ENCODE measurements at regions not wholly inside any gene's neighbourhood (a gene's known extent, or its start where the extent isn't known, plus 50 kb on each side); places are given as distances from the start of the nearest gene placed in this dataset.

DNA sequence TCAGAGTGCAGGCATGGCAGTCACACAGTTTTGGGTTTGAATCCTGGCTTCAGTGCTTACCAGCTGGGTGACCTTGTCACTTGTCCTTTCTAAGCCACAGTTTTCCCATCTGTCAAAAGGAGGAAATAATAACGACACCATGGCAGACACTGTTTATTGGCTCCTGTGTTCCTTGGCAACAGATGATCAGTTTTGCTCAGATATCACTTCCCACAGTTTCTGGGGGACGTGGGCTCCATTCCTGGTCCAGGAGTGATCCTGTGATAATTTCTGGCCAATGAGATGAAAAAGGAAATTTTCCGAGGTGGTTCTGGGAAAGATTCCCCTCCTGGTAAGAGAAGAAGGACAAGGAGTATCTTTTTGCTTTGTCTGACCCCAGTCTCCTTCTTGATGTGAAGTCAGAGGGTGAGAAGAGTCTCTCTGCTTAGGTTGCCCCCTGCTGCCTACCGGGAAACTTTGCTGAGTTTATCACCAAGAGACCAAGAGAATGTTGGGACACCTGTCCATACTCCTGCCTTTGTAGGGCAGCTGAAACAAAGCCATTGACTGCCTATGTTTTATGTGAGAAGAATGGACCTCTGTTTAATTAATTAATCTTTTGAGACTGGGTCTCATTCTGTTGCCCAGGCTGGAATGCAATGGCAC lies 178.9 kb upstream of the NRXN3 start:
- POLR2A ChIA-PET = no interaction called here
- CTCF ChIA-PET = interaction anchor here (1.2 kb wide), 1 partner anchor 129 kb away, joined by 3 read pairs; no protein-coding TSS in a partner anchor
- no peak overlapping the region for H3K4me3 ChIP-seq
- no peaks in the 10 kb centered on the region for H3K4me1 ChIP-seq
- H3K9me3 ChIP-seq = no peaks in the 10 kb centered on the region
- H3K4me2 ChIP-seq = no peak overlapping the region
- ATAC-seq (peak in 1 of 2 experiments; percentile 77; a peak in 3 of 6 replicates), FAIRE-seq (no peak), DNase-seq (ENCODE audit: low read depth in 1 of 2, low spot score in 1 of 2) (peak in 1 of 2 experiments; percentile 17)
- no peak overlapping the region for H3K27ac ChIP-seq
- peak; percentile 57; the same call in 1 of the 2 replicates for TF ChIP-seq RFX5 (IDR thresholded peaks at IDR 0.05)
- TF ChIP-seq SREBF2 (IDR thresholded peaks at IDR 0.05) = no peak
- TF ChIP-seq RAD21 (conservative IDR thresholded peaks at IDR 0.05 in 1 of 2, IDR thresholded peaks at IDR 0.05 in 1 of 2) = peak in 1 of 2 experiments; percentile 17; a peak in 1 of 5 replicates
- no peak for TF ChIP-seq GATA3 (IDR thresholded peaks at IDR 0.05; ENCODE audit: borderline replicate concordance)
- no peak for TF ChIP-seq HOXA7 (CRISPR knock-in tag; IDR thresholded peaks at IDR 0.05)
- TF ChIP-seq HOXB5 (CRISPR knock-in tag; IDR thresholded peaks at IDR 0.05) = no peak
- TF ChIP-seq TFCP2L1 (CRISPR knock-in tag; IDR thresholded peaks at IDR 0.05) = no peak
- 8% methylated on average over 4 of the region's 4 CpGs for WGBS (ENCODE audit: missing lambda C conversion rate)

DNA sequence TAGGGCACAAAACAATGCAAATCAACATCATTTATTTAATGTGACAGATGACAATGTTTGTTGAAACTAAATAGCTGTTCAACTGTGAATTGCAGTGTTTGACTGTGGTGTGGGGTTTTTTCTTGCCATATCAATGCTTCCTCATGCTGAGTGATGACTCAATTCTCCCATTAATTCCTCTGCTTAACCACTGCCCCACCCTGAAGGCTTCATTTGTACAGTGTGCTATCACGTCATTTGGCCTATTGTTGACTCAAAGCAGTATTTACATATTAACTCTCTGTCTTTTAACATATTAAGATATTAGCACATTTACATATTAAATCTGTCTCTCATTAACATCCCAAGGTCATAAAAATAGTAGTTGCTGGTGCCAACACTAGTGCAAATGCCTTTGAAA lies 164.8 kb upstream of the NRXN3 start:
- peaks cover 8% of the 10 kb centered on the region; the same call in 1 of the 3 replicates for H3K4me1 ChIP-seq
- WGBS (ENCODE audit: missing lambda C conversion rate) = 13% methylated on average over 1 of the region's 1 CpG
- no peak overlapping the region for H3K4me3 ChIP-seq
- no peak overlapping the region for H3K27ac ChIP-seq
- TF ChIP-seq, protein P1, sequence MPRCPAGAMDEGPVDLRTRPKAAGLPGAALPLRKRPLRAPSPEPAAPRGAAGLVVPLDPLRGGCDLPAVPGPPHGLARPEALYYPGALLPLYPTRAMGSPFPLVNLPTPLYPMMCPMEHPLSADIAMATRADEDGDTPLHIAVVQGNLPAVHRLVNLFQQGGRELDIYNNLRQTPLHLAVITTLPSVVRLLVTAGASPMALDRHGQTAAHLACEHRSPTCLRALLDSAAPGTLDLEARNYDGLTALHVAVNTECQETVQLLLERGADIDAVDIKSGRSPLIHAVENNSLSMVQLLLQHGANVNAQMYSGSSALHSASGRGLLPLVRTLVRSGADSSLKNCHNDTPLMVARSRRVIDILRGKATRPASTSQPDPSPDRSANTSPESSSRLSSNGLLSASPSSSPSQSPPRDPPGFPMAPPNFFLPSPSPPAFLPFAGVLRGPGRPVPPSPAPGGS (IDR thresholded peaks at IDR 0.05) = no peak
- TF ChIP-seq ESRRA (IDR thresholded peaks at IDR 0.05; ENCODE audit: borderline replicate concordance, low read length) (no peak), HOXB5 (CRISPR knock-in tag; IDR thresholded peaks at IDR 0.05) (no peak), FOSL2 (IDR thresholded peaks at IDR 0.05) (no peak), FOSL2 (CRISPR knock-in tag; IDR thresholded peaks at IDR 0.05) (no peak), NR3C1 (IDR thresholded peaks at IDR 0.05) (no peak), SREBF2 (IDR thresholded peaks at IDR 0.05) (no peak), NPAS2 (CRISPR knock-in tag; IDR thresholded peaks at IDR 0.05; ENCODE audit: borderline replicate concordance) (no peak), CHD2 (IDR thresholded peaks at IDR 0.05; ENCODE audit: low read length, partially characterized antibody) (no peak)
- peak overlapping the region; percentile 17; the same call in 1 of the 3 replicates for H3K4me2 ChIP-seq
- no peak for FAIRE-seq
- H3K9me3 ChIP-seq = peaks cover 14% of the 10 kb centered on the region; the same call in 2 of the 3 replicates
- no peak for ATAC-seq
- POLR2A ChIA-PET = no interaction called here
- DNase-seq (ENCODE audit: low read depth in 1 of 2, low spot score in 1 of 2) = peak; percentile 17 to 57
- CTCF ChIA-PET = no interaction called here

DNA sequence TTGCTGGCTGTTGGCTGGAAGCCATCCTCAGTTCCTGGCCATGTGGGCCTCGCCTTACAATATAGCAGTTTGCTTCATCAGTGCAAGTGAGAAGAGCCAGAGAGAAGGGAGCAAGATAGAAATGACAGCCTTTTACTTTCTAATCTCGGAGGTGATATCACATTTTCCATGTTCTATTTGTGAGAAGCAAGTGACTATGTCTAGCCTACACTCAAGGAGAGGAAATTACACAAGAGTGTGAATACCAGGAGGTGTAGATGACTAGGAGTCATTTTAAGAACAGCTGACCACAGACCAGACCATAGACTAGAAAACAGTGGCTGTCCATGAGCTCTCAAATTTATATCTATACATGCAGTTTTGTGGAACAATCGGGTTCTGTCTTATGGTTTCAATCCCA lies 163.0 kb upstream of the NRXN3 start:
- Histone ChIP-seq H3K27ac (no peak overlapping the region), H3K4me2 (no peak overlapping the region), H3K4me3 (no peak overlapping the region), H3K4me1 (peaks cover 8% of the 10 kb centered on the region; the same call in 1 of the 3 replicates), H3K9me3 (peaks cover 14% of the 10 kb centered on the region; the same call in 2 of the 3 replicates)
- no peak for DNase-seq (ENCODE audit: low read depth in 1 of 2, low spot score in 1 of 2)
- POLR2A ChIA-PET = no interaction called here
- no peak for FAIRE-seq
- CTCF ChIA-PET = no interaction called here
- ATAC-seq = no peak
- WGBS (ENCODE audit: missing lambda C conversion rate) = 6% methylated on average over 3 of the region's 3 CpGs
- TF ChIP-seq, protein P2, sequence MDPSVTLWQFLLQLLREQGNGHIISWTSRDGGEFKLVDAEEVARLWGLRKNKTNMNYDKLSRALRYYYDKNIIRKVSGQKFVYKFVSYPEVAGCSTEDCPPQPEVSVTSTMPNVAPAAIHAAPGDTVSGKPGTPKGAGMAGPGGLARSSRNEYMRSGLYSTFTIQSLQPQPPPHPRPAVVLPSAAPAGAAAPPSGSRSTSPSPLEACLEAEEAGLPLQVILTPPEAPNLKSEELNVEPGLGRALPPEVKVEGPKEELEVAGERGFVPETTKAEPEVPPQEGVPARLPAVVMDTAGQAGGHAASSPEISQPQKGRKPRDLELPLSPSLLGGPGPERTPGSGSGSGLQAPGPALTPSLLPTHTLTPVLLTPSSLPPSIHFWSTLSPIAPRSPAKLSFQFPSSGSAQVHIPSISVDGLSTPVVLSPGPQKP (IDR thresholded peaks at IDR 0.05; ENCODE audit: low read depth, low read length) = no peak
- TF ChIP-seq, protein P3, sequence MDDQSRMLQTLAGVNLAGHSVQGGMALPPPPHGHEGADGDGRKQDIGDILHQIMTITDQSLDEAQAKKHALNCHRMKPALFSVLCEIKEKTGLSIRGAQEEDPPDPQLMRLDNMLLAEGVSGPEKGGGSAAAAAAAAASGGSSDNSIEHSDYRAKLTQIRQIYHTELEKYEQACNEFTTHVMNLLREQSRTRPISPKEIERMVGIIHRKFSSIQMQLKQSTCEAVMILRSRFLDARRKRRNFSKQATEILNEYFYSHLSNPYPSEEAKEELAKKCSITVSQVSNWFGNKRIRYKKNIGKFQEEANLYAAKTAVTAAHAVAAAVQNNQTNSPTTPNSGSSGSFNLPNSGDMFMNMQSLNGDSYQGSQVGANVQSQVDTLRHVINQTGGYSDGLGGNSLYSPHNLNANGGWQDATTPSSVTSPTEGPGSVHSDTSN (IDR thresholded peaks at IDR 0.05) = no peak
- TF ChIP-seq NPAS2 (CRISPR knock-in tag; IDR thresholded peaks at IDR 0.05; ENCODE audit: borderline replicate concordance) (no peak), FOXS1 (CRISPR knock-in tag; IDR thresholded peaks at IDR 0.05) (no peak), CHD2 (IDR thresholded peaks at IDR 0.05; ENCODE audit: low read length, partially characterized antibody) (no peak), KDM5A (IDR thresholded peaks at IDR 0.05) (no peak), FOSB (CRISPR knock-in tag; IDR thresholded peaks at IDR 0.05) (no peak), SREBF2 (IDR thresholded peaks at IDR 0.05) (no peak), RNF2 (IDR thresholded peaks at IDR 0.05; ENCODE audit: borderline replicate concordance, low read depth) (no peak), POLR2A (IDR thresholded peaks at IDR 0.05; ENCODE audit: low read length) (no peak), ZFP36 (IDR thresholded peaks at IDR 0.05; ENCODE audit: borderline replicate concordance, partially characterized antibody) (no peak), PHF8 (IDR thresholded peaks at IDR 0.05; ENCODE audit: borderline replicate concordance, low read depth) (no peak), CBX2 (IDR thresholded peaks at IDR 0.05; ENCODE audit: borderline replicate concordance, low read depth) (no peak), MAZ (IDR thresholded peaks at IDR 0.05; ENCODE audit: borderline replicate concordance, low read depth, low read length) (no peak), NR3C1 (IDR thresholded peaks at IDR 0.05) (no peak)
- TF ChIP-seq, protein P4, sequence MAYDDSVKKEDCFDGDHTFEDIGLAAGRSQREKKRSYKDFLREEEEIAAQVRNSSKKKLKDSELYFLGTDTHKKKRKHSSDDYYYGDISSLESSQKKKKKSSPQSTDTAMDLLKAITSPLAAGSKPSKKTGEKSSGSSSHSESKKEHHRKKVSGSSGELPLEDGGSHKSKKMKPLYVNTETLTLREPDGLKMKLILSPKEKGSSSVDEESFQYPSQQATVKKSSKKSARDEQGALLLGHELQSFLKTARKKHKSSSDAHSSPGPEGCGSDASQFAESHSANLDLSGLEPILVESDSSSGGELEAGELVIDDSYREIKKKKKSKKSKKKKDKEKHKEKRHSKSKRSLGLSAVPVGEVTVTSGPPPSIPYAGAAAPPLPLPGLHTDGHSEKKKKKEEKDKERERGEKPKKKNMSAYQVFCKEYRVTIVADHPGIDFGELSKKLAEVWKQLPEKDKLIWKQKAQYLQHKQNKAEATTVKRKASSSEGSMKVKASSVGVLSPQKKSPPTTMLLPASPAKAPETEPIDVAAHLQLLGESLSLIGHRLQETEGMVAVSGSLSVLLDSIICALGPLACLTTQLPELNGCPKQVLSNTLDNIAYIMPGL (CRISPR knock-in tag; IDR thresholded peaks at IDR 0.05; ENCODE audit: borderline replicate concordance) = no peak

All from A549 (cell line).